MM.1S (cell line): ENCODE measurements at regions not wholly inside any gene's neighbourhood (a gene's known extent, or its start where the extent isn't known, plus 50 kb on each side); places are given as distances from the start of the nearest gene placed in this dataset.

Source experiments
- DNase-seq: peaks from one replicate; pipeline ENCODE4 v3.0.0-alpha.2; 2015
- H2AFZ ChIP-seq: fragments of 300-600 bp; sonication (generic); 2 replicates; pipeline ENCODE4 v1.6.0; 2016; ENCODE audit warnings: antibody characterized with exemption, low read length
- H3F3A ChIP-seq: fragments of 300-600 bp; sonication (generic); 2 replicates; pipeline ENCODE4 v1.6.1; 2016; ENCODE audit warnings: mild to moderate bottlenecking, antibody characterized with exemption, low read length, moderate library complexity, mixed read lengths; ENCODE audit not compliant: insufficient read depth
- H3K27ac ChIP-seq: fragments of 300-600 bp; sonication (generic); 2 replicates; pipeline ENCODE4 v1.5.1; 2016; ENCODE audit warnings: mild to moderate bottlenecking, low read length
- H3K27me3 ChIP-seq: fragments of 300-600 bp; sonication (generic); replicated peaks from 2 replicates; pipeline ENCODE4 v1.6.0; 2016; ENCODE audit warnings: low read length; ENCODE audit not compliant: insufficient read depth
- H3K36me3 ChIP-seq: fragments of 300-600 bp; sonication (generic); replicated peaks from 2 replicates; pipeline ENCODE4 v1.6.1; 2016; ENCODE audit warnings: mild to moderate bottlenecking, low read length, mixed read lengths; ENCODE audit not compliant: insufficient read depth
- H3K4me1 ChIP-seq: fragments of 300-600 bp; sonication (generic); 2 replicates; pipeline ENCODE4 v1.6.1; 2016; ENCODE audit warnings: low read length, mixed read lengths
- H3K4me2 ChIP-seq: fragments of 300-600 bp; sonication (generic); 2 replicates; pipeline ENCODE4 v1.6.0; 2016; ENCODE audit warnings: low read depth, low read length
- H3K4me3 ChIP-seq: fragments of 300-600 bp; sonication (generic); 2 replicates; pipeline ENCODE4 v1.5.1; 2016; ENCODE audit warnings: low read length, mixed read lengths
- H3K79me2 ChIP-seq: fragments of 300-600 bp; sonication (generic); 2 replicates; pipeline ENCODE4 v1.6.1; 2016; ENCODE audit warnings: mixed run types, low read length, mixed read lengths
- H3K9ac ChIP-seq: fragments of 300-600 bp; sonication (generic); 2 replicates; pipeline ENCODE4 v1.6.1; 2016; ENCODE audit warnings: low read length, mixed read lengths
- H3K9me2 ChIP-seq: fragments of 300-600 bp; sonication (generic); replicated peaks from 2 replicates; pipeline ENCODE4 v1.6.1; 2016; ENCODE audit warnings: mild to moderate bottlenecking, low read length, mixed read lengths; ENCODE audit not compliant: insufficient read depth
- H3K9me3 ChIP-seq: fragments of 300-600 bp; sonication (generic); replicated peaks from 2 replicates; pipeline ENCODE4 v1.6.1; 2016; ENCODE audit warnings: mild to moderate bottlenecking, low read length, mixed read lengths; ENCODE audit not compliant: insufficient read depth
- H4K20me1 ChIP-seq: fragments of 300-600 bp; sonication (generic); 2 replicates; pipeline ENCODE4 v1.6.1; 2016; ENCODE audit warnings: mild to moderate bottlenecking, low read length, moderate library complexity, mixed read lengths; ENCODE audit not compliant: insufficient read depth
- EZH2 ChIP-seq: fragments of 300-600 bp; sonication (generic); optimal IDR thresholded peaks from 2 replicates; pipeline ENCODE3; 2017; ENCODE audit warnings: low read depth, mild to moderate bottlenecking, antibody characterized with exemption, low read length, mixed read lengths
- EZH2phosphoT487 ChIP-seq: fragments of 300-600 bp; sonication (generic); IDR thresholded peaks from 2 replicates; pipeline ENCODE4 v1.6.1; 2018; ENCODE audit warnings: antibody characterized with exemption, low read length
- TF ChIP-seq, protein P1 (sequence below): fragments of 300-600 bp; sonication (generic); IDR thresholded peaks from 2 replicates; pipeline ENCODE4 v1.5.1; 2016; ENCODE audit warnings: antibody characterized with exemption, low read length, mixed read lengths

- TF ChIP-seq EZH2, result no peak
- TF ChIP-seq, protein P1, sequence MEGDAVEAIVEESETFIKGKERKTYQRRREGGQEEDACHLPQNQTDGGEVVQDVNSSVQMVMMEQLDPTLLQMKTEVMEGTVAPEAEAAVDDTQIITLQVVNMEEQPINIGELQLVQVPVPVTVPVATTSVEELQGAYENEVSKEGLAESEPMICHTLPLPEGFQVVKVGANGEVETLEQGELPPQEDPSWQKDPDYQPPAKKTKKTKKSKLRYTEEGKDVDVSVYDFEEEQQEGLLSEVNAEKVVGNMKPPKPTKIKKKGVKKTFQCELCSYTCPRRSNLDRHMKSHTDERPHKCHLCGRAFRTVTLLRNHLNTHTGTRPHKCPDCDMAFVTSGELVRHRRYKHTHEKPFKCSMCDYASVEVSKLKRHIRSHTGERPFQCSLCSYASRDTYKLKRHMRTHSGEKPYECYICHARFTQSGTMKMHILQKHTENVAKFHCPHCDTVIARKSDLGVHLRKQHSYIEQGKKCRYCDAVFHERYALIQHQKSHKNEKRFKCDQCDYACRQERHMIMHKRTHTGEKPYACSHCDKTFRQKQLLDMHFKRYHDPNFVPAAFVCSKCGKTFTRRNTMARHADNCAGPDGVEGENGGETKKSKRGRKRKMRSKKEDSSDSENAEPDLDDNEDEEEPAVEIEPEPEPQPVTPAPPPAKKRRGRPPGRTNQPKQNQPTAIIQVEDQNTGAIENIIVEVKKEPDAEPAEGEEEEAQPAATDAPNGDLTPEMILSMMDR, result no peak
- TF ChIP-seq EZH2phosphoT487, result no peak
- no peak overlapping the region for H2AFZ ChIP-seq
- no peaks in the 10 kb centered on the region for H3F3A ChIP-seq
- no peak overlapping the region for H3K9ac ChIP-seq
- no peaks in the 10 kb centered on the region for H3K9me3 ChIP-seq
- no peaks in the 10 kb centered on the region for H3K9me2 ChIP-seq
- no peaks in the 10 kb centered on the region for H4K20me1 ChIP-seq
- H3K27ac ChIP-seq, result no peak overlapping the region
- no peak overlapping the region for H3K4me3 ChIP-seq
- no peaks in the 10 kb centered on the region for H3K79me2 ChIP-seq
- H3K4me1 ChIP-seq, result no peaks in the 10 kb centered on the region
- H3K4me2 ChIP-seq, result no peak overlapping the region
- DNase-seq, result no peak
- no peaks in the 10 kb centered on the region for H3K36me3 ChIP-seq
- no peaks in the 10 kb centered on the region for H3K27me3 ChIP-seq
Observed at GRCh38 chr7:25732766-25733217, 419.2 kb upstream of the NFE2L3 start.

DNA sequence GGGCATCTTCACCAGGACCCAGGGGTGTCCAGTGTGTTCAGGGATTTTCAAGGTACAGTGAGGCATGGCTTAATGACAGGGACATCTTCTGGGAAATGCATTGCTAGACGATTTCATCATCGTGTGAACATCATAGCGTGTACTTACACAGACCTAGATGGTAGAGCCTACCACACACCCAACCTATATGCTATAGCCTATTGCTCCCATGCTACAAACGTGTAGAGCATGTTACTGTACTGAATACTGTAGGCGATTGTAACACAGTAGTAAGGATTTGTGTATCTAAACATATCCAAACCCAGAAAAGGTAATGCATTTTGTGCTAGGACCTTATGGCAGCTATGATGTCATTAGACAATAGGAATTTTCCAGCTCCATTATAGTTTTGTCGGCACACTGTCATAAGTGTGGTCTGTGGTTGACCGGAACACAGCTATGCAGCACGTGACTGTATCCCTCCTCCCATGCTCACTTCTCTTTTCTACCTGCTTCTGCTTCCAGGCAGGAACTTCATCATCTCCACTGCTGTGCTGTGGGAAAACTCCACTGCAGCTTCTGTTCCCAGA lies 416.2 kb upstream of the NFE2L3 start:
- no peak overlapping the region for H3K27ac ChIP-seq
- TF ChIP-seq, protein P1, result no peak
- TF ChIP-seq EZH2 (no peak), EZH2phosphoT487 (no peak)
- no peak overlapping the region for H3K9ac ChIP-seq
- no peaks in the 10 kb centered on the region for H3K27me3 ChIP-seq
- no peaks in the 10 kb centered on the region for H3K36me3 ChIP-seq
- no peaks in the 10 kb centered on the region for H3K9me2 ChIP-seq
- H2AFZ ChIP-seq, result no peak overlapping the region
- no peaks in the 10 kb centered on the region for H3K9me3 ChIP-seq
- no peaks in the 10 kb centered on the region for H3K79me2 ChIP-seq
- H4K20me1 ChIP-seq, result no peaks in the 10 kb centered on the region
- H3K4me2 ChIP-seq, result no peak overlapping the region
- no peaks in the 10 kb centered on the region for H3F3A ChIP-seq
- no peak for DNase-seq
- H3K4me1 ChIP-seq, result no peaks in the 10 kb centered on the region
- H3K4me3 ChIP-seq, result no peak overlapping the region

GRCh38 chr7:25738528-25738927 lies 413.5 kb upstream of the NFE2L3 start:
- Histone ChIP-seq H3K4me2 (no peak overlapping the region), H2AFZ (no peak overlapping the region), H3K36me3 (no peaks in the 10 kb centered on the region), H3K9me2 (no peaks in the 10 kb centered on the region), H3K27ac (no peak overlapping the region), H3K27me3 (no peaks in the 10 kb centered on the region), H3F3A (no peaks in the 10 kb centered on the region), H3K9me3 (no peaks in the 10 kb centered on the region), H3K4me1 (no peaks in the 10 kb centered on the region), H4K20me1 (no peaks in the 10 kb centered on the region), H3K79me2 (no peaks in the 10 kb centered on the region), H3K9ac (no peak overlapping the region), H3K4me3 (no peak overlapping the region)
- DNase-seq, result no peak
- TF ChIP-seq, protein P1, result no peak
- TF ChIP-seq EZH2phosphoT487, result no peak
- TF ChIP-seq EZH2, result no peak
